Panc1 (cell line): ENCODE measurements at regions not wholly inside any gene's neighbourhood (a gene's known extent, or its start where the extent isn't known, plus 50 kb on each side); places are given as distances from the start of the nearest gene placed in this dataset.
"Not testable (repeated sequence)": the region's sequence is repeated elsewhere in the genome, so short reads cannot be mapped to it uniquely, and the experiment has no call there.

ENCODE experiments used
- CTCF ChIP-seq: fragments of 450-650 bp; IDR thresholded peaks from 2 replicates; pipeline ENCODE4 v1.5.1; 2017; ENCODE audit warnings: mild to moderate bottlenecking
- REST ChIP-seq, 2 experiments: IDR thresholded peaks; 2 replicates each; pipeline ENCODE4 v1.6.1; 2011 to 2012; ENCODE audit warnings: low read depth in 2 of 2, control low read depth in 1 of 2, low read length in 1 of 2, mild to moderate bottlenecking in 1 of 2, moderate library complexity in 1 of 2; ENCODE audit not compliant: insufficient read depth in 1 of 2
- SIN3A ChIP-seq: IDR thresholded peaks from 2 replicates; pipeline ENCODE4 v1.6.1; 2012; ENCODE audit warnings: low read depth, mild to moderate bottlenecking, low read length, moderate library complexity, borderline replicate concordance; ENCODE audit not compliant: insufficient read depth
- TCF7L2 ChIP-seq: IDR thresholded peaks from 2 replicates; pipeline ENCODE4 v1.6.1; 2011; ENCODE audit warnings: mild to moderate bottlenecking, low read depth, low read length, inconsistent platforms

DNA sequence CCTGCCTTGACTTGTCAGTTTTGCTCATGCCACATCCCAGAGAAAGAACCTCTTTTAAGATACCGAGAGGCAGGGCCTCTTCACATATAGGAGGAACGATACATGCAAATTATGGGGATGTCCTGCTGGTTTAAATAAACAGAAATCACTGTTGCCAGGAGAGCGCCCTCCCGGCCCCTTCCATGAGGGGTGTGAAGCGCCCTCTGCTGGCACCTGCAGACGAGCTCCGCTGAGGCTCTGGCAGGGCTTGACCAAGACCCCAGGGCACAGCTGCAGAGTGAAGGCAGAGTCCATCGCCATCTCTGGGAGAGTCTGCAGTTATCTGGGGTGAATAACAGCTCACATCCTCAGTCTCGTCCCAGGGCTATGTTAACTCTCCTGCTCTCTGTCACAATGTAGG lies 468.8 kb downstream of the RPIA start:
- TF ChIP-seq REST (IDR thresholded peaks at IDR 0.05; ENCODE audit: insufficient read depth in 1 of 2, low read depth in 2 of 2, low read length in 1 of 2); TCF7L2; SIN3A: not testable (repeated sequence)
- peak; percentile 23 for TF ChIP-seq CTCF
